ENCODE measurements at regions not wholly inside any gene's neighbourhood (a gene's known extent, or its start where the extent isn't known, plus 50 kb on each side); places are given as distances from the start of the nearest gene placed in this dataset.
"Not testable (repeated sequence)": the region's sequence is repeated elsewhere in the genome, so short reads cannot be mapped to it uniquely, and the experiment has no call there.

GRCh38 chr7:82624337-82624736 lies 180.8 kb upstream of the CACNA2D1 start:
- DNase-seq: no peak

DNA sequence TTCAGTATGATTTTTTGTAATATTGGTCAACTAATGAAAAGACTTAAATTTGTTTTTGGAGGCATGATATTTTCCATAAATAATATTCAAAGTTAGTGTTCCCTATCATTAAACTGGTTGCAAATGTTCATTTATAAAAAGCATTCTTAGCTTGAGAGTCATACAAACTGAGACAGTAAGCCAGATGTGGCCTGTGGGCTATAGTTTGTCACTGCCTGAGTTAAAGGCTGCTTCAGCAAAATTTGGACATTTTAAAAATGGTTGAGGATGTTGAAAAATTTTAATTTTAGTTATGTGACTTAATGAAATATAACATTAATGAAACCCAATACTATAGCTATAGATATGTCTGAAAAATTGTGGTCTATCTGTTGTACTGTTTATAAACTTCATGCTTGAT lies 180.2 kb upstream of the CACNA2D1 start:
- DNase-seq: no peak

- no peak for DNase-seq
These were observed 173.6 kb upstream of the CACNA2D1 start for GRCh38 chr7:82617156-82617555.

DNA sequence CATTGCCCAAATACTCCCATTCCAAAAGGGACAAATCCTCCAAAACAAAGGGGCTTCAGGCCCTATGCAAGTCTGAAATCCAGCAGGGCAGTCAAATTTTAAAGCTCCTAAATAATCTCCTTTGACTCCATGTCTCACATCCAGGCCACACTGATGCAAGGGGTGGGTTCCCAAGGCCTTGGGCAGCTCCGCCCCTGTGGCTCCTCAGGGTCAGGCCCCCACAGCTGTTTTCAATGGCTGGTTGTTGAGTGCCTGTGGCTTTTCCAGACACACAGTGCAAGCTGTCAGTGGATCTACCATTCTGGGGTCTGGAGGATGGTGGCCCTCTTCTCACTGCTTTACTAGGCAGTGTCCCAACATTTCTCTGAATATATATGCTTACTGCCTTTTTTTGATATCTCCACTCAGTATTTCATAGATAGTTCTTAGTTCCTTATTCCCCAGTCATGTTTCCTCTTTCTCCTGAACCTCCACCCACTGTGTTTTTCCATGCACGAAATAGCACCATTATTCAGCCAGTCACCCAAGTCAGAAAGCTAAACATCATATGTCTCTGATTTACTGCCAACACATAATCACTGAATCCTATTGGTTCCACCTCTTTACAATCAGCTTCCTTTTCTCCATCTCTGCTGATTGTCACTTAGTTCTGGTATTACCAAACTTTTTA lies 172.6 kb upstream of the CACNA2D1 start:
- no peak for DNase-seq

DNA sequence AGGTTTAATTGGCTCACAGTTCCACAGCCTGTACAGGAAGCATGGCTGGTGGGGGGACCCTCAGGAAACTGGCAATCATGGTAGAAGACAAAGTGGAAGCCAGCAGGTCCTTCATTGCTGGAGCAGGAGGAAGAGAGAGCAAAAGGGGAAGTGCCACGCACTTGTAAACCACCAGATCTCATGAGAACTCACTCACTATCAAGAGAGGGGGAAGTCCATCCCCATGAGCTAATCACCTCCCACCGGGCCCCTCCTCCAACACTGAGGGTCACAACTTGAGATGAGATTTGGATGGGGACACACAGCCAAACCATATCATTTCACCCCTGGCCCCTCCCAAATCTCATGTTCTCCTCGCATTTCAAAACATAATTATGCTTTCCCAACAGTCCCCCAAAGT lies 171.9 kb upstream of the CACNA2D1 start:
- no peak for DNase-seq

- no peak for DNase-seq
These were observed 166.2 kb upstream of the CACNA2D1 start for GRCh38 chr7:82609746-82610145.

GRCh38 chr7:82605247-82605864 lies 161.8 kb upstream of the CACNA2D1 start:
- no peak for DNase-seq

- DNase-seq: no peak
These were observed 158.5 kb upstream of the CACNA2D1 start for GRCh38 chr7:82602066-82602465.

DNA sequence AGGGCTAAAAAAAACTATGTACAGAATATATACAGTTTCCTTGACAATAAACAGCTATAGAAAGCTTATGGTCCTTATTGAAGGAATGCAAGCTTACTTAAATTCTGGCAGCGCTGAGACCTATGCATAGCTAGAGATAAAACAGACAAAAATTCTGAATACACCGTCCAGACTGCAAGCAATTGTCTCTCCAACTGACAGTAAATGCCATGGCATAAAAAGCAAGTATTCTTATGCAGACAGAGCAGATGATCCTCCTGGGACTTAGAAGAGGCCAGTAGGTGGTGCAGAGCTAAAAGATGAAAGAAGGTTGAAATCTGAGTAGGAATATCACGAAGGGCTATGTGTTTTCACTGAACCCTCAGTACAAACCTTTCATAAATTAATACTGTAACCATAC lies 157.0 kb upstream of the CACNA2D1 start:
- no peak for DNase-seq

GRCh38 chr7:82599895-82600294 lies 156.3 kb upstream of the CACNA2D1 start:
- no peak for DNase-seq

GRCh38 chr7:82598958-82599357 lies 155.4 kb upstream of the CACNA2D1 start:
- DNase-seq: no peak

- not testable (repeated sequence) for DNase-seq
These were observed 152.2 kb upstream of the CACNA2D1 start for GRCh38 chr7:82595795-82596194.

GRCh38 chr7:82595176-82595575 lies 151.6 kb upstream of the CACNA2D1 start:
- DNase-seq: no peak

DNA sequence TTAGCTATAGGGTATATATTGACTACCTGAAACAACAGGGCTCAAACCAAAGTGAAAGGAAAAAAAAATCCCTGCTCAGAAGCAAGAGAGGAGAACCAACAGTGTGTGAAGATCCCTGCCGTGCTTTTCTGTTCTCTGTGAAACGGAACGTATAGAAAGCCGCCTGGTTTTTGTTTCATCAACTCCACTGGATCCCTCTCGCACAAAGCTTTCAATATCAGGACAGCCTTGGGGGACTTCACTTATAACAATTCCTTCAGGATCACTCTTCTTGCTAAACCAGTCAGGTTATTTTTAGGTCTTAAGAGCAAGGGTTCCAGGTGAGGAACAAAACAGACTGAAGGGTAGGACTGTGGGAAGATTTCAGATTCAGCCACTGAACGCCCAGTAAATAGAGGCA lies 151.1 kb upstream of the CACNA2D1 start:
- DNase-seq: no peak

- no peak for DNase-seq
These were observed 150.2 kb upstream of the CACNA2D1 start for GRCh38 chr7:82593780-82594179.

GRCh38 chr7:82592416-82592815 lies 148.8 kb upstream of the CACNA2D1 start:
- DNase-seq: no peak

- no peak for DNase-seq
These were observed 135.5 kb upstream of the CACNA2D1 start for GRCh38 chr7:82579047-82579446.

GRCh38 chr7:82578430-82578829 lies 134.9 kb upstream of the CACNA2D1 start:
- DNase-seq: no peak

DNA sequence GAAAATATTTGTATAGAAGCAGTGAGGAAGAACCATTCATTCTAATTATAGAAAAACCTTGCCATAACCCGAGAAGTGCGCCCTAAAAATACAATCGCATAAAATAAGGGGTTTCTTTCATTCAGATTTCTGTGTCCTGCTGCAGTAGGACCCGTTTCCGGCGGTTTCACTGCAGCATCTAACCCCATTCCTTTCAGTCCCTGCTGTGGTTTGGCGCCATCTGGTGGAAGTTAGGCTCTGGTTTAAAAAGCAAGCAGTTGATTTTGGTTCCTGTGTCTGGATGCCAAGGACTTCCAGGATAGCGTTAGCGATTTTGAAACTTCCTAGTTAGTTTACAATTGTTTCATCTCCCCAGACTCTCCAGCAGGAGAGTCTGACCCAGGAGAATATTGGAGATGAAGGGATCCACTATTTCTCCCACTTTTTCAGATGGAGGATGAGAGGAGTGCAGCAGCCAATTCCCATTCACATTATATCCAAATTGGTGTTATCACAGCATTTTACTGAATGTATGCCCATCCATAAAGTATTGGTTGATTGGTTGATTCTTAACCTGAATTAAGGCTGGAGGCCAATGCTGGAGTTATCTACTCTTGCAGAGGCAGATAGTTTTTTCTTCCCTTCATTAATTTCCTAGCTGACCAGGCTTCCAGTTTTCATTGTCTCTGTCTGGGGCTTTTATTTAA lies 128.8 kb upstream of the CACNA2D1 start:
- peak; percentile 23 for DNase-seq

GRCh38 chr7:82571047-82571446 lies 127.5 kb upstream of the CACNA2D1 start:
- DNase-seq: not testable (repeated sequence)

DNA sequence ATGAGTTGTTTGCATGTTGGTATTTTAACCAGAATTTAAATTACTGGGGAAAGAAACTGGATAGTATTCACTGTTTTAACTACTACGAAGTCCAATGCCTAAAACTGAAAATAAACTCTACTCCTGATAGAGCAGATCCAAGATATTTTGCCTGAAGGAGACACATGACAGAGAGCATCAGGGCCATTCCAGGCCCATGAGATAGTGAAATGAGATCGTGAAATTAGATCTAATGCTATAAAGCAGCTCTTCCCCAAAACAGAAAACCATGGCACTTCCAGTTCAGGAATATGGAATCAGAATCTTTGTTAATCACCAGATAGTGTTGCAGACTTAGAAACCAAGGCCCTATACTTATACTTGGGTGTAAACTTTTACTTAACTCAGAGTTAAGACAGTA lies 124.3 kb upstream of the CACNA2D1 start:
- no peak for DNase-seq

- DNase-seq: no peak
These were observed 123.8 kb upstream of the CACNA2D1 start for GRCh38 chr7:82567356-82567755.

GRCh38 chr7:82566752-82567151 lies 123.2 kb upstream of the CACNA2D1 start:
- no peak for DNase-seq

DNA sequence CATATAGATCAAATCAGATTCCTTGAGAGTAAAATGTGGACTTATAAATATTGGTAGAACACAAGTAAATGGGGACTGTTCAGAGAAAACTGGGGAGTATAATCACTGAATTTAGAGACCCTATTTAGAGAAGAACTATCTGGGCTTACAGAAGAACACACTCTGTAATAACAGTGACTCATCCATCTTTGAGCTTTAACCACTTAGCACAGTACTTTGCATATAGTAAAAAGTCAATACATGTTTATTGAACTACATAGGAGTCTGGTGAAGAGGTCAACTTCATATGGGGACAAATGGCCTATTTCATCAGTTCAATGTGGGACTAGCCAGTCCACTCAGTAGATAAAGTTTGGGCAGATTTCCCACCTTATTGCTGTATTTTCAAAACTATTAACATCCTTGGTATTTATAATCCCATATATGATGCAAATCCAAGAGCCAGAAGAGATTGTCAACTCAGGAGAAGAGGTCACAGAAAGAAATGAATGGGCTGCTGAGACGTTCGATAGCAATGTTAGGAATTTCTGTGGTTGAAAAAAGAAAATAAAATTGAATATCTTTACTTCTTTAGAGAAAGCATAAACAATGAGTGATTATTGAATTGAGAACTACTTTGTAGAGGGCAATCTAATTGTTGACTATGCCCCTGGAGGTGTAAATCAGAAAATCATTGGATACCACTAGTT lies 119.3 kb upstream of the CACNA2D1 start:
- DNase-seq: no peak

Measured in stimulated activated naive CD4-positive, alpha-beta T cell treated with Interleukin-2 at 50 U/mL for 16 hours (primary cell).